ENCODE measurements at regions not wholly inside any gene's neighbourhood (a gene's known extent, or its start where the extent isn't known, plus 50 kb on each side); places are given as distances from the start of the nearest gene placed in this dataset.
"Not testable (repeated sequence)": the region's sequence is repeated elsewhere in the genome, so short reads cannot be mapped to it uniquely, and the experiment has no call there.

DNA sequence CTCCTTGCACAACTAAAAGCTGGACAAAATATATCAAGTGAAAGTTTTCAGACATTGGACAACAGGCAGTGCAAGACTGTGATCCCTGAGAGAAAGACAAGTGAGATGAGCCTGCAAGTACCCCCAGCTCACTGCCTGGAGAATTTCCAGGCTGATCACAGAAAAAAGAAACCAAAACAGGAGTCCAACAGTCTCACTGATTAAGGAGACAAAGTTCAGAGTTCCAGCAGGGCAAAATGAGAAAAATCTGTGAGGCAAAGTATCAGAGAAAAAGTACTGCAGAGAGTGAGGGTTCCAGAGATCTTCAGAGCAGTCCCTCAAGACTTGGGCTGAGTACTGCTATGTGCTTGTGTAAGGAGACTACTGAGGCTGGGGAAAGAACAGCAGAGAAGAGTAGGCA is 56.0 kb upstream of the PRSS3 start:
- DNase-seq: no peak

DNA sequence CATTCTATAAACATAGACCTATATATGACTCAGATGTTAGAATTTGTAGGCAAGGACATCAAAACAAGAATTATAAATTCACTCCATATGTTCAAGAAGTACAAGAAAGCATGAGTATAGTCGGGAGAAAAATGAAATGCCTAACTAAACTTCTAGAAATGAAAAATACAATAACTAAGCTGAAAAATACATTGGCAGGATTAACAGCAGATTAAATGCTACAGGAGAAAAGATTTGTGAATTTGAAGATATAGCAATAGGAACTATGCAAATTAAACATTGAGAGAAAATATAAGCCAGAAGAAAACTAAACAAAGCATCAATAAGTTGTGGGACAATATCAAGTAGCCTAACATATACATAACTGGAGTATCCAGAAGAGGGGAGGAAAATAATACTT is 55.3 kb upstream of the PRSS3 start:
- no peak for DNase-seq

DNA sequence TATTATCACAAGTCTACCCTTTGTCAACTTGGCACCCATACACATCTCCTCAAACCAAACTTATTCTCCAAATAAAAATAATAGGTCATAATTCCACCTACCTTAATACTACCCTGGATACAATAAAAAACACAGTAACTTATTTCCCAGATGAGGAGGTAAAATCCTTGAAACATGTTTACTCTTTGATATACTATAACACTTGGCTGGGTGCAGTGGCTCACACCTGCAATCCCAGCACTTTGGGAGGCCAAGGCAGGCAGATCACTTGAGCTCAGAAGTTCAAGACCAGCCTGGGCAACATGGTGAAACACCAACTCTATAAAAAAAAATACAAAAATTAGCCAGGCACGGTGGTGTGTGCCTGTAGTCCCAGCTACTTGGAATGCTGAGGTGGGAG is 54.4 kb upstream of the PRSS3 start:
- DNase-seq: not testable (repeated sequence)

DNA sequence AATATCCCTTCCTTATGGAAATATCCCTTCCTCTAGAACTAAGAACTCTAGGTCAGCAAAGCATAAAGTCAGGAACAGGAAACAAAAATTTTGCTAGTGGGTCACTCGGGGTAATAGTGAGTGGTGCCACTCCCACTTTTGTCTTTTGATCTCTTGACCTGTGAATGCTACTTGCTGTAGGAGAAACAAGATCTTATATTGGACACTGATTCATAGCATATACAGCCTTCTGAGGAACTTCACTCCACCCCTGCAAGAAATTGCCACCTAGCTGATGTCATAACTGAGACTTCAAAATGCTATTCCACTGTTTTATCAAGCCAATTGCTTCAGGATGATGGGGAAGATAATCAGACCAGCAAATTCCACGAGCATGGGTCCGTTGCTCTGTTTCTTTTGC is 53.3 kb upstream of the PRSS3 start:
- no peak for DNase-seq

DNA sequence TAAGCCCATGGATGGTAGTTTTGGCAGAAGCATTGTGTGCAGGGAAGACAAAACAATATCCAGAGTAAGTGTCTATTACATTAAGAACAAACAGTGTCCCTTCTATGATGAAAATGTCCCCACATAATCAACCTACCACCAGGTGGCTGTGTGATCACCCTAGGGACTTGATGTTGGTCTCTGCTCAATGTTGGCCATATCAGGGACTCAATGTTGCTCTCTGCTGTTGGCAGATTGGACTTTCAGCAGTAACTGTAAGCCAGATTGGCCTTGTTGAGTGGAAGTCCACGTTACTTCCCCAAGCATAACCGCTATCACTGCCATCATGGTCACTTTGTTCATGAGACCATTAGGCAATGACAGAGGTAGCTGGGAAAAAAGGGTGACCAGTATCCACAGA is 52.8 kb upstream of the PRSS3 start:
- DNase-seq: no peak

All from NCI-H2171 (cell line).